HG03439 (cell line): ENCODE measurements at regions not wholly inside any gene's neighbourhood (a gene's known extent, or its start where the extent isn't known, plus 50 kb on each side); places are given as distances from the start of the nearest gene placed in this dataset.
"Not testable (repeated sequence)": the region's sequence is repeated elsewhere in the genome, so short reads cannot be mapped to it uniquely, and the experiment has no call there.

Source experiments
- ATAC-seq: cut with Tn5 transposase; IDR thresholded peaks from one replicate; pipeline ENCODE4 v1.9.1; 2021; ENCODE audit warnings: mild to moderate bottlenecking, moderate library complexity; ENCODE audit not compliant: unreplicated experiment

- not testable (repeated sequence) for ATAC-seq
These were observed 423.8 kb downstream of the PIK3C3 start for GRCh38 chr18:42378854-42379253.

GRCh38 chr18:42381236-42381635, 426.2 kb downstream of the PIK3C3 start:
- not testable (repeated sequence) for ATAC-seq

- ATAC-seq = no peak
These were observed 437.4 kb downstream of the PIK3C3 start for GRCh38 chr18:42392416-42392815.

GRCh38 chr18:42392926-42393325, 437.9 kb downstream of the PIK3C3 start:
- no peak for ATAC-seq

GRCh38 chr18:42394238-42394637, 439.2 kb downstream of the PIK3C3 start:
- no peak for ATAC-seq

GRCh38 chr18:42401131-42401673, 446.2 kb downstream of the PIK3C3 start:
- no peak for ATAC-seq

- no peak for ATAC-seq
These were observed 449.1 kb downstream of the PIK3C3 start for GRCh38 chr18:42404151-42404550.

DNA sequence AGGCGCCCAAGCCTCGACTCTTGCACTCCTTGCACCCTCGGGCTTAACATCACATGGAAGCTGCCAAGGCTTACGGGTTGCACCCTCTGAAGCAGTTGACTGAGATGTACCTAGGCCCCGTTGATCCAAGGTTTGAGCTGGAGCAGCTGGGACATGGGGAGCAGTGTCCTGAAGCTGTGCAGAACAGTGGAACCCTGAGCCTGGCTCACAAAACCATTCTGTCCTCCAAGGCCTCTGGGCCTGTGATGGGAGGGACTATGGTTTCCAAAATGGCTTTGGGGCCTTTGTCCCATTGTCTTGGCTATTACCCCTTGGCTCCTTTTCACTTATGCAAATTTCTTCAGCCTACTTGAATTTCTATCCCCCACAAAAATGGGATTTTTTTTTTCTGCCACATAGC, 454.0 kb downstream of the PIK3C3 start:
- ATAC-seq = no peak

DNA sequence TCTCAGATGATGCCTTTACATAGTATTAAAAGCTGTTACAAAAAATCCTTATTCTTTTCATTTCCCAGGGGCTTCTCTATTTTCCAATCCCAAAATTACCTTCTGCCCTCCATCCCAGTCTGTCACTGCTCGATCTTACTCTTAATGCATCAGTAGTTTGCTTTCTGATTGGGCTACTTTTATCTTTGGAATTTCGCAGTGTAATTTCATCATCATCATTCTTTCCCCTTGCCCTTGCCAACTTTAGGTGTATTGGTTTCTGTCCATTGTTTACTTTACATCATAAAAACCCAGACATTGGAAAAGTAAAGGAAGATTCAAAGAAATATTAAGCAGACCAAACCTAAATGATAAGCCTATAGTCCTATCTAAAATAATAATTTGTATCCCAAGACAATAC, 457.2 kb downstream of the PIK3C3 start:
- ATAC-seq = no peak

DNA sequence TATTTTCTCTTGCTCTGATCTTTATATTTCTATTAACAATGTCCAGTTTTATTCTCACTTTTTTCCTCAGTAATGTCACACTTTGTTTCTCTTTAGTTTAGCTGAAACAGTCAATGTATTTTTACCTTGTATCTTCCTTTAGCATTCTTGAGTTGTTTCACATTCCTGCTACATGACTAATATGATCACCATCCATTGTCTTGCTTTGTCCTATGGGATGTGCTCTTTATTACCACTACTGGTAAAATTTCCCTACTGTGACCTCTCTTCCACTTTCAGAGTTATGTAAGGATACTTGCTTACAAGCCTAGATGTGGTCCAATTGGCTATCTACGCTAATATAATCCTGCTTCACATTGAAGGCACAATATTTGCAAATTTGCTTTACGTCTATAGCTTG, 457.9 kb downstream of the PIK3C3 start:
- ATAC-seq = no peak

DNA sequence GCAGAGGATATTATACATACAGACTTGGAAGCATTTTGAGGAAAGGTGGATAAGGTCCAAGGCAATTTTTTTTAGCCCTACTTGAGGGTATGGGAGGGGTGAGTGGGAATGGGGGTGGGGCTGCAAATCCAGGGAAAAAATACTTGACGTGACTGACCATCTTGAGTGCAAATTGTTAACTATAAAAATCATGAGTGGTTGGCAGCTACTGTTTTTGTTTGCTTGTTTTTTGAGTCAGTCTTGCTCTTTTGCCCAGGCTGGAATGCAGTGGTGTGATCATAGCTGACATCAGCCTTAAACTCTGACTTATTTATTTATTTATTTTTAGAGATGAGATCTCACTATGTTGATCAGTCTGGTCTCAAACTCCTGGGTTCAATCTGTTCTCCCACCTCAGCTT, 458.8 kb downstream of the PIK3C3 start:
- no peak for ATAC-seq

DNA sequence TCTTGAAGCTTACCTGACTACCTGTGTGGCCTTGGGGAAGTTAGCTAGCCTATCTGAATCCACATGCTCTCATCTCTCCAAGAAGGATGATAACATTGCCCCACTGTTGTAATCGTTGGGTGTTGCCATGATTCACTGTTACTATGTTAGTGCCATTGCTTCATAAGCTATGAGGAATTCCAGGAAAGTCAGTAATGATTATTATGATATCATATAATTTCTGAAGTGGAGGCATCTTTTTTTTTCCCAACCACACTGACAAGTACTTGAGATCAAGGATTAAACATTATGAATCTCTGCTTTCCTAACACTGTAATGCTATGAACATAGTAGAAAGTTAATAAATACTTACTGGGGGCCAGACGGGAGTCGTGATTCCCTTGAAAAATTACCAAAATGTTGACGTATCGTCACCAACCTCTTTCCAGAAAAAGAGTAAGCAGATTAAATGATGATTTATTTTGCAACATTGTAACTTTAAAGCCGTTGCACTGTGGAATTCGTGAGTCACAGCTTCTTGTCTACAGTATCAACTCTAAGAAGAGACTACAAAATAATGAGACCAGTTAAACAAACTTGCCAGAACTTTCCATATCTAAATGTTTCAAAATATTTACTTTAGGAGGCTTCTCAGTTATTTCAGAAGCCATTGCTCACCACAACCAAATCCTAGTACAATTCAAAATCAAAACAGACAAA, 459.9 kb downstream of the PIK3C3 start:
- ATAC-seq = no peak

- no peak for ATAC-seq
These were observed 462.2 kb downstream of the PIK3C3 start for GRCh38 chr18:42417189-42417588.

- no peak for ATAC-seq
These were observed 463.1 kb downstream of the PIK3C3 start for GRCh38 chr18:42418121-42418520.

DNA sequence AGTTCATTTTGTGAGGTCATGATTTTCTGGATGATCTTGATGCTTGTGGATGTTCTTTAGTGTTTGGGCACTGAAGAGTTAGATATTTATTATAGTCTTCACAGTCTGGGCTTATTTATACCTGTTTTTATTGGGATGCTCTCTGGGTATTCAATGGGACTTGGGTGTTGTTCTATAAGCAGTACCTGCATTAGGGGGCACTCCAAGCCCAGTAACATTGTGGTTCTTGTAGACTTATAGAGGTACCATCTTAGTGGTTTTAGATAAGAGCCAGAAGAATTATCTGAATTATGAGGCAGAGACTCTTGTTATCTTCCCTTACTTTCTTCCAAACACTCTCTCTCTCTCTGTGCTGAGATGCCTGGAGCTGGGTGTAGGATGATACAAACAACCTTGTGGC, 470.0 kb downstream of the PIK3C3 start:
- ATAC-seq = no peak

DNA sequence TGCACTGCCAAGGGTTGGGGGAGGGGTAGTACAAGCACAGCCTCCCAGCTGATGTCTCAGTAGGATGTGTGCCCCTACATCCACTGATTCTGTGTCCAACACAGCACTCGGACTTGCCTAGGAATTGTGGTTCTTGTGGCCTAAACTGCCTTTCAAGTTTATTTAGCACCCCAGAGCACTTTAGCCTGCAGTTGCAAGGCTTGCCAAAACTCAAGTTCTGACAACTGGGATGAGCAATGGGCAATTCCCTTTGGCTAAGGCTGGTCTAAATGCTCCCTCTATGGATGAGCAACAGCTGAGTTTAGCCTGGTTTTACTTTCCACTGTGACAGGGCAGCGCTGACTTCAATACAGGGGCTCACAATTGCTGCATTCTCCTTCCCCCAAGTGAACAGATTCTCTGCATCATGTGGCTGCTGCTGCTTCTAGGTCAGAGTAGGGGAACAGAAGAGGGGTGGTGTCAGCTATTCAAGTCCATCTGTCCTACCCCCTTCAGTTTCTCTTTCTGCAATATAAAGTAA, 471.5 kb downstream of the PIK3C3 start:
- ATAC-seq = no peak

DNA sequence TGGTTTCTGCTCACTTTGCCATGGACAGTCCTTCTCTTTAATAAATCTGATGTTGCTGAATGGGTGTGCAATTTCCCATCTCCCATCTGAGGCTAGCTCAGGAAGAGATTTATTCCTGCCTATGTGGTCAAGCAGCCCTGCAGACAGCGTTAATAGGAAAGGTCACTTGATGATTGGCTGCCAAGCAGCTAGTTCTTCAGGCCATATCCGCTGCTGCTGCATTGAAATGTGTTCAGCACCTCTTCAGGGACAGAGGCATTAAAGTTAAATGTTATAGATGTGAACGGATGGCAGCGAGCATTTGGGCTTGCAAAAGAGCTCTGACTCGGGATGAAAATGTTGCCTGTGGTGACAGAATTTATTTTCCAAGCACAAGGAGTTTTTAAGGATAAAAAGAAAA, 474.2 kb downstream of the PIK3C3 start:
- ATAC-seq = no peak

DNA sequence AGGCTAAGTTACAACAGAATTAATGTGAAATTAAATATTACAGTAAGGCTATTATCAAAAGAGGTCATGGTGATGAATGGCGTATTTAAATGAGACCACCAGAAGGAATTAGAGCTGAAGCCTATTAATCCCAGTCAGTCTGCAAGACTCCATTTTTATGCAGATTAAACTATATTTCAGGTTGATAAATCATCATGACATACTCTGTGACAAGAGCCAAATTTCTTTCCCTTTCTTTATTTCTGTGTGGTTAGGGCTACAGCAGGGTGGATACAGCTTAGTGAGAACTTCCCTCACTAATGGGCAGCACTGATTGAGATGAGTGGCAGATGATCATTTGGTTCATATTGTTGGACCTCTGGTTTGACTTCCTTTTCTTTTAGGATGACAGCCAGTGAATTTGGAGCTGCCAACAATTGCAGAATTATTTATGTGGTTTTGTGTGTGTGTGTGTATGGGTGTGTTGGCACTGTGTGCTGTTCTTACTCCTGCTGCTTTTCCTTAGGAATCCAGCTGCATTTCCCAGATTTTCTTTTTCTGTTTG, 481.3 kb downstream of the PIK3C3 start:
- no peak for ATAC-seq

DNA sequence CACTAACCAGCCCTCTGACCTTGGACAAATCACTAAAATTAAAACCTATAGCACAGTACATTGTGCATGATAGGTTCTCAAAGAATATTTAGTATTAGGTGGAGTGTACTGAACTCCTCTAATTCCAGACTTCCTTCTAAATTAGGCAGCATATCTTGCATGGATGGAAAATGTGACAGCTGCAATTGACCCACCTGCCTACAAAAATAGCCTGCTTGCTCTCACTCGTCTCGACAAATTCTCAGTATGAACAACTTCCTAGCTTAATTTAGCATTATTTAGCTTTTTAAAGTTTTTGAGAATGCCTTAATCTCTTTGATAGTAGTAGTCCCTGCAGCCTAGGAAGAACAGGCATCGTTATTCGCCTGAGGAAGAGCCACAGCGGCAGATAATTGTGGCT, 482.0 kb downstream of the PIK3C3 start:
- ATAC-seq = no peak

DNA sequence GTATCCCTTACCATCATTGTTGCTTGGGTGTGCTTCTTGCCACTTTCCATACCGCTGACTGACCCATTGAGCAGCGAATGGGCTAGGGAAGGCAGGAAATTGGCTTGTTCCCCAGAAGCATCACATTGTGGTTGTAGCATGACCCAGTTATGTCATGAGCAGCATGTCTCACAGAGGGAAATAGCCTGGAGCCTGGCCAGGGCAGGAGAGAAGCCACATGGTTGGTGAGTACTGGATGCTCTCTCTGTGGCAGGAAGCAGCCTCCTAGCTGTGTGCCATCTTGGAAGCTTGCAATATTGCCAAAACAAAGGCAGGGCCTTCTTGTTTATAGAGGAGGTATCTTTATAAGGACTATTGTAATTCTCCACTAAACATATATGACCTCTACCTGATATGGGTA, 482.6 kb downstream of the PIK3C3 start:
- no peak for ATAC-seq

- no peak for ATAC-seq
These were observed 487.6 kb downstream of the PIK3C3 start for GRCh38 chr18:42442656-42443055.

DNA sequence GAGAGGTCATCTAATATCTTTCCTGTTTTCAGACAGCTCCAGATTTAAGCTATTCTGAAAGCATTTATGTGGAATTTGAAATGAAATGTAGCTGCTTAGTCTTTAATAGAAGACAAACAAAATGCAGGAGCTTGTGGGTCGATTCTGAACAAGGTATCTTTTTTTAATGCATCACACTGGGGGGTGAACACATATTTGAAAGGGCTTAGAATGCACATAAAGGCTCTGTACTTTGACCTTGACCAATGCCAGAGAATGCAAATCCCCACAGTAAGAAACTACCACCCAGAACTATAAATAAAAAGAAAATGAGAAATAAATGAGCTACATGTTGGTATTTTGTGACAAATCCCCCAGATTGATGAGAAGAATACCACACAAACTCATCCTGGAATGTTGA, 489.3 kb downstream of the PIK3C3 start:
- no peak for ATAC-seq
